PFSK-1 (cell line): ENCODE measurements at regions not wholly inside any gene's neighbourhood (a gene's known extent, or its start where the extent isn't known, plus 50 kb on each side); places are given as distances from the start of the nearest gene placed in this dataset.

Source experiments
- FOXP2 ChIP-seq: optimal IDR thresholded peaks from 2 replicates; pipeline ENCODE3; 2011; ENCODE audit warnings: borderline replicate concordance, control low read depth, inconsistent platforms; ENCODE audit not compliant: insufficient read depth; ENCODE audit errors: extremely low read length, extremely low read depth
- POLR2AphosphoS5 ChIP-seq: IDR thresholded peaks from 2 replicates; pipeline ENCODE4 v1.6.1; 2012; ENCODE audit warnings: low read depth, mild to moderate bottlenecking, control low read depth, low read length, moderate library complexity
- SIN3A ChIP-seq: IDR thresholded peaks from 2 replicates; pipeline ENCODE4 v1.6.1; 2012; ENCODE audit warnings: mild to moderate bottlenecking, low read length, moderate library complexity, borderline replicate concordance; ENCODE audit not compliant: insufficient read depth
- TAF1 ChIP-seq: IDR thresholded peaks from 2 replicates; pipeline ENCODE4 v1.6.1; 2012; ENCODE audit warnings: low read length, control low read depth, borderline replicate concordance; ENCODE audit not compliant: insufficient read depth
- TF ChIP-seq, protein P1 (sequence below), 2 experiments: IDR thresholded peaks; 2 replicates each; pipeline versions ENCODE4 v1.6.1 to v1.8.0; 2011 to 2012; ENCODE audit warnings: low read depth in 2 of 2, low read length in 2 of 2, control low read depth in 1 of 2, inconsistent platforms in 1 of 2, mild to moderate bottlenecking in 1 of 2, moderate library complexity in 1 of 2; ENCODE audit not compliant: insufficient read depth in 1 of 2

DNA sequence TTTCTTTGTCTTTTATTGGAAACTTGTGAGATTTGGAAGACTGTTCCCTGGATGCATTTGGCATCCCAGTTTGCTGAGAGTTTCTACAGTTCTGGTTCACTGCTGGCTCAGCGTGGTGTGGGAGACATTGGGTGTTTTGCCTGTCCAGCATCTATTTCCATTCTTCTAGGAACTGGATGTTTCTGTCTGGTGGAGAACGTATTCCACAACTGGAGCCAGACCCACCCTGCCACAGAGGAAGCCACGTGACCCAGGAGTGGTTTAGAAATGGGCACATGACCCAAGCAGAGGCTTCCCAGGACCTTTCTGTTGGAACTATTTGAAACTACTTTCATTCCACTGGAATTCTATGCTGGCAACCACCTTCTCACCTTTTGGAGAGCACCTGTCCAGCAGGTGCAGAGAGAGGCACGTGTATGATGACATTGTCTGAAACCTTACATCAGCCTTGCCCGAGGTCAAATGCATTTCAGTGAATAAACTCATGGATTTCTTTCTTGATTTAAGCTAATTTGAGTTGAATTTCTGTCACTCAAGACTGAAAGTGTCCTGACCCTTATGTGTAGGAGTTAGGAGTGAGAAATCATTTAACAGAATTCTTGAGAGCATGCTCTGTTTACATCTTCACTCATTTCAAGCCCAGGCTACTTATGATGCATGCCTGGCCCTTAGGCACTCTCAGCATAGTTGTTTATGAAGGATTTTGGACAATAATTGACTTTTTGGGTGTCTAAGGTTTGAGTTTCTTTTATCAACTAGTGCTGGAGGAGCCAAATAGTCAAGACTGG, 121.8 kb downstream of the AKAP11 start:
- TF ChIP-seq POLR2AphosphoS5 = no peak
- TF ChIP-seq, protein P1, sequence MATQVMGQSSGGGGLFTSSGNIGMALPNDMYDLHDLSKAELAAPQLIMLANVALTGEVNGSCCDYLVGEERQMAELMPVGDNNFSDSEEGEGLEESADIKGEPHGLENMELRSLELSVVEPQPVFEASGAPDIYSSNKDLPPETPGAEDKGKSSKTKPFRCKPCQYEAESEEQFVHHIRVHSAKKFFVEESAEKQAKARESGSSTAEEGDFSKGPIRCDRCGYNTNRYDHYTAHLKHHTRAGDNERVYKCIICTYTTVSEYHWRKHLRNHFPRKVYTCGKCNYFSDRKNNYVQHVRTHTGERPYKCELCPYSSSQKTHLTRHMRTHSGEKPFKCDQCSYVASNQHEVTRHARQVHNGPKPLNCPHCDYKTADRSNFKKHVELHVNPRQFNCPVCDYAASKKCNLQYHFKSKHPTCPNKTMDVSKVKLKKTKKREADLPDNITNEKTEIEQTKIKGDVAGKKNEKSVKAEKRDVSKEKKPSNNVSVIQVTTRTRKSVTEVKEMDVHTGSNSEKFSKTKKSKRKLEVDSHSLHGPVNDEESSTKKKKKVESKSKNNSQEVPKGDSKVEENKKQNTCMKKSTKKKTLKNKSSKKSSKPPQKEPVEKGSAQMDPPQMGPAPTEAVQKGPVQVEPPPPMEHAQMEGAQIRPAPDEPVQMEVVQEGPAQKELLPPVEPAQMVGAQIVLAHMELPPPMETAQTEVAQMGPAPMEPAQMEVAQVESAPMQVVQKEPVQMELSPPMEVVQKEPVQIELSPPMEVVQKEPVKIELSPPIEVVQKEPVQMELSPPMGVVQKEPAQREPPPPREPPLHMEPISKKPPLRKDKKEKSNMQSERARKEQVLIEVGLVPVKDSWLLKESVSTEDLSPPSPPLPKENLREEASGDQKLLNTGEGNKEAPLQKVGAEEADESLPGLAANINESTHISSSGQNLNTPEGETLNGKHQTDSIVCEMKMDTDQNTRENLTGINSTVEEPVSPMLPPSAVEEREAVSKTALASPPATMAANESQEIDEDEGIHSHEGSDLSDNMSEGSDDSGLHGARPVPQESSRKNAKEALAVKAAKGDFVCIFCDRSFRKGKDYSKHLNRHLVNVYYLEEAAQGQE (IDR thresholded peaks at IDR 0.05; ENCODE audit: insufficient read depth in 1 of 2, low read depth in 2 of 2, low read length in 2 of 2) = no peak
- TF ChIP-seq FOXP2 = no peak
- TF ChIP-seq TAF1 = no peak
- TF ChIP-seq SIN3A = no peak

DNA sequence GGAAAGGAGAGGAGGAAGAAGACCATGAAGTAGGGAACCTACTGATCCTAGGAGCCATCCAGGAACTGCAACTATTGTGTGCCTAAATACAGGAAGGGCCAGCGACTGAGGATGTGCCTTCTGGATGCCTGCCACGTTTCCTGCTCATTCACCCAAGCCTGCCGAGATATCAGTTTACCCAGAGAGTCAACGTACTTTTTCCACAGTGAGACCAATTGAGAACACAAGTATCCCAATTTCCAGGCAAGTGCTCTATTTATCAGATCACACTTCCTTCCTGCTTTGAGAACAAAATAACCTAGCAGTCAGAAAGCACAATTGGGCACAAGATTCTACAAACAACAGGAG, 122.4 kb downstream of the AKAP11 start:
- TF ChIP-seq, protein P1 (IDR thresholded peaks at IDR 0.05; ENCODE audit: insufficient read depth in 1 of 2, low read depth in 2 of 2, low read length in 2 of 2) = no peak
- TF ChIP-seq TAF1 (no peak), POLR2AphosphoS5 (no peak), FOXP2 (no peak), SIN3A (no peak)

DNA sequence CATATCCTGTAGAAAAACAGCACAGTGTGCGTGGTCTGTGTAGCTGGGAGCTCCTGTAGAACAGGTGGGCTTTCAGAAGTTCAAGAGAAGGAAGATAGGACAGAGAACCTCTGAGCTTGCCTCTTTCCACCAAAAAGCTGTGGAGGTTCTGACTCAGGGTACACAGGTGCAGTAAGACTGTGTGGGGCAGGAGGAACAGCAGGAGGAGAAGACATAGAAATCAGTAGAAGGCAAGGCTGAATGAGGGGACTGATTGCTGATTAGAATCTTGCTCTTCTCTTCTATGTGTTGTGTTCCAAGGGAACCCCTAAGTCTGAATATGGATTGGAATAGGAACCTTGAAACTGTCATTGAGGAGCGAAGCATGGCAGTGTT, 122.7 kb downstream of the AKAP11 start:
- TF ChIP-seq, protein P1 (IDR thresholded peaks at IDR 0.05; ENCODE audit: insufficient read depth in 1 of 2, low read depth in 2 of 2, low read length in 2 of 2) = no peak
- TF ChIP-seq POLR2AphosphoS5 = no peak
- no peak for TF ChIP-seq TAF1
- no peak for TF ChIP-seq FOXP2
- no peak for TF ChIP-seq SIN3A

DNA sequence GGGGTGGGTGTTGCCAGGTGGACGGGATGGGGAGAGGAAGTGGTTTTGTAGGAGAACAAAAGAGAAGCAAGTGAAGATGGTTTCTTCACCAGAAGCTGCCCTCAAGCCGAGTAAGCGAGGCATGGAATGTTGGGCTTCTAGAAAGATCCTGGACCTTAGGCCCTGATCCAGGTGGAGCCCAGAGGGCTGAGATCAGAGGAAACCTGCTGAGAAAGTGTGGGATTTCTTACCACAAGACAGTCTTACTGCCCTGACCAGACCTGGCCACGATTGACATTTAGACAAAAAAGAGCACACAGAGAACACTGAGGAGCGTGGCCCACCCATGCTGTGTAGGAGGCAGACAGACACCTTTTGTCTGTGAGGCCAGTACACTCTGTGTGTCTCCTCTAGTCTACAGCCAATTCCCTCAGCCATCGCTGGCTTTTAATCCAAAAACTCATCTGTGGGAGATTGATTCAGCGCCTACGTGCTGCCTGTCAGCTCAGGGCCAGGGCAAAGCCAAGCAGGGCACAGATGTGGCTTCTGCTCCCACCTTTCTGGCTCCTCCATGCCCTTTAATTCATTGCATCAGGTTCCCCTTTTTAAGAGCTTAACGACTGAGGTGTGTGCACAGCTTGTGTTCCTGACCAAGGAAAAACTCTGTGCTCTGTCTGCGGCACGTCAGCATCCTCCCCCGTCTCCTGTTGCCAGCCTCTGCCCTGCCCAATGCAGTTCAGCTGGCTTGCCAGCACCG, 123.3 kb downstream of the AKAP11 start:
- TF ChIP-seq FOXP2 = no peak
- no peak for TF ChIP-seq POLR2AphosphoS5
- TF ChIP-seq, protein P1 (IDR thresholded peaks at IDR 0.05; ENCODE audit: insufficient read depth in 1 of 2, low read depth in 2 of 2, low read length in 2 of 2) = no peak
- no peak for TF ChIP-seq TAF1
- no peak for TF ChIP-seq SIN3A
